ENCODE measurements at regions not wholly inside any gene's neighbourhood (a gene's known extent, or its start where the extent isn't known, plus 50 kb on each side); places are given as distances from the start of the nearest gene placed in this dataset.

DNA sequence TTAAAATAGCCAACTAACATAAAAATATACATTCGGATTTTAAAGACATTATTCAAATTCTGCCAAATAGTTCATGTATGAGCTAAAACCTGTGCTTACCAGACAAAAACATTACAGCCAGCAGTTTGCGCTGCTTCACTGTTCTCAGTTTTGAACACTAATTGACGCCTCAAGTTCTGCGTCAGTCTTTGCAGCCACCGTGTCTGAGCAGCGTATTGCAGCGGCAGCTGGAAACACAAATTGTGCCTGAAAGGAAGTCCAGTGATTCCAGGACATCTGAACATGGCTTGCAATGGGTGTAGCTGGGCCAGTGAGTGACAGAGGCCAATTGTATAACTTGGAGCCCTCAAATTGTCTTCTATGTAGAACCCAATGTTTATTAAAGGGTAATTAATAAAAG lies 267.6 kb downstream of the TFCP2L1 start:
- TF ChIP-seq EP300 (IDR thresholded peaks at IDR 0.05): no peak
- TF ChIP-seq POLR2A (IDR thresholded peaks at IDR 0.05): no peak
